Sigmoid colon (tissue), 4 donors: ENCODE measurements at regions not wholly inside any gene's neighbourhood (a gene's known extent, or its start where the extent isn't known, plus 50 kb on each side); places are given as distances from the start of the nearest gene placed in this dataset.
"Not testable (repeated sequence)": the region's sequence is repeated elsewhere in the genome, so short reads cannot be mapped to it uniquely, and the experiment has no call there.

Experiments used
- CTCF ChIP-seq, 4 experiments: fragments of 450-650 bp in 3 of 4; fragments of 200-600 bp in 1 of 4; IDR thresholded peaks; one replicate each; pipeline ENCODE4 v1.5.1; 2016 to 2019; ENCODE audit warnings: antibody characterized with exemption in 4 of 4, mild to moderate bottlenecking in 3 of 4, moderate library complexity in 2 of 4
- POLR2A ChIP-seq, 2 donors: fragments of 450-650 bp; IDR thresholded peaks; one replicate each; pipeline ENCODE4 v1.6.1; 2016; ENCODE audit warnings: antibody characterized with exemption in 2 of 2, mild to moderate bottlenecking in 2 of 2, moderate library complexity in 2 of 2
- POLR2AphosphoS5 ChIP-seq, 4 donors: sonication (generic); formaldehyde crosslinking; IDR thresholded peaks; one replicate each; pipeline ENCODE4 v1.6.1; 2017; ENCODE audit warnings: antibody characterized with exemption in 4 of 4

GRCh38 chr1:224012807-224013434 lies 101.0 kb upstream of the FBXO28 start:
- not testable (repeated sequence) for TF ChIP-seq CTCF, POLR2A, POLR2AphosphoS5 (IDR thresholded peaks at IDR 0.05)
